Erythroblast (primary cell): ENCODE measurements at regions not wholly inside any gene's neighbourhood (a gene's known extent, or its start where the extent isn't known, plus 50 kb on each side); places are given as distances from the start of the nearest gene placed in this dataset.

Experiments
- GATA1 ChIP-seq: IDR thresholded peaks from 2 replicates; pipeline ENCODE4 v1.6.1; 2011; ENCODE audit warnings: low read depth, mild to moderate bottlenecking, control low read depth, low read length, moderate library complexity
- POLR2A ChIP-seq: IDR thresholded peaks from 2 replicates; pipeline ENCODE4 v1.6.1; 2011; ENCODE audit warnings: mild to moderate bottlenecking, low read length

DNA sequence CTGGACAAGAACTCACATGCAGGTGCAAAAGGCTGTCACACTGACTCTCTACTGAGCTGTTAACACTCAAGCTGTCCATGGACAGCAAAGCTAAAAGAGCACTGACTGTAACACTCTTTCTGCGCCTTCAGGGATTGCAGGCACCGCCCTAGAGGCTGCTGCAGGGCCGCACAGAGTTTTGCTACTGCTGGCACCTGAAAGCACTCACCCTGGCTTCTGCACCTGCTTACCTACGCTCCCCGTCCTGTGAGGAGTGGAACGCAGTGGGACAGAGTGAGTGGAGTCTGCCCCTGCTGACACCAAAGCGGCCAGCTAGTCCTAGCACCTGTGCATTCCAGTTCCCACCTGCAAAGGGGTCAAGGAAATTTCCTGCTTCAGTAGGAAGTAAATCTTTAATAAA is 941.3 kb downstream of the DIPK2A start:
- TF ChIP-seq POLR2A: no peak
- no peak for TF ChIP-seq GATA1
